ENCODE measurements at regions not wholly inside any gene's neighbourhood (a gene's known extent, or its start where the extent isn't known, plus 50 kb on each side); places are given as distances from the start of the nearest gene placed in this dataset.

DNA sequence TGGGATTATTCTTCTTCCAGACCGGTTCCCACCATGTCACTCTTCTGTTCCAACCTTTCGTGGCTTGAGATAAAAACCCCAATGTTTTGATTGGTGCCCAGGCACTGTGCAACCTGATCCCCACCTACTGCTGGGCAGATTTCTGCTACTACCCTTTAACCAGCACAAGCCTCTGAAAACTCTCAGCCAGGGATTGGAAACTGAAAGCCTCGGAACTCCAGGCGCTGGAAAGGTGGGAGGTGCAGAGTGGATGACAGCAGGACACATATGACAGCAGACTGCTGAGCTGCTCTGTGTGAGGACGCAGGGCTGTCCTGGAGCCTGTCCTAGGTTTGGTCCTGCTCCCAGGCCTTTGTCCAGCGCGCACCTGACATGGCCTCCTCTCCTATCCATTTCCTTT lies 68.5 kb upstream of the GTF3A start:
- TF ChIP-seq, protein P1, sequence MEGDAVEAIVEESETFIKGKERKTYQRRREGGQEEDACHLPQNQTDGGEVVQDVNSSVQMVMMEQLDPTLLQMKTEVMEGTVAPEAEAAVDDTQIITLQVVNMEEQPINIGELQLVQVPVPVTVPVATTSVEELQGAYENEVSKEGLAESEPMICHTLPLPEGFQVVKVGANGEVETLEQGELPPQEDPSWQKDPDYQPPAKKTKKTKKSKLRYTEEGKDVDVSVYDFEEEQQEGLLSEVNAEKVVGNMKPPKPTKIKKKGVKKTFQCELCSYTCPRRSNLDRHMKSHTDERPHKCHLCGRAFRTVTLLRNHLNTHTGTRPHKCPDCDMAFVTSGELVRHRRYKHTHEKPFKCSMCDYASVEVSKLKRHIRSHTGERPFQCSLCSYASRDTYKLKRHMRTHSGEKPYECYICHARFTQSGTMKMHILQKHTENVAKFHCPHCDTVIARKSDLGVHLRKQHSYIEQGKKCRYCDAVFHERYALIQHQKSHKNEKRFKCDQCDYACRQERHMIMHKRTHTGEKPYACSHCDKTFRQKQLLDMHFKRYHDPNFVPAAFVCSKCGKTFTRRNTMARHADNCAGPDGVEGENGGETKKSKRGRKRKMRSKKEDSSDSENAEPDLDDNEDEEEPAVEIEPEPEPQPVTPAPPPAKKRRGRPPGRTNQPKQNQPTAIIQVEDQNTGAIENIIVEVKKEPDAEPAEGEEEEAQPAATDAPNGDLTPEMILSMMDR (IDR thresholded peaks at IDR 0.05): no peak
- TF ChIP-seq EP300 (IDR thresholded peaks at IDR 0.05): no peak
- TF ChIP-seq POLR2A (IDR thresholded peaks at IDR 0.05): no peak
